Amygdala (tissue), 56 donors: ENCODE measurements at regions not wholly inside any gene's neighbourhood (a gene's known extent, or its start where the extent isn't known, plus 50 kb on each side); places are given as distances from the start of the nearest gene placed in this dataset.
"Not testable (repeated sequence)": the region's sequence is repeated elsewhere in the genome, so short reads cannot be mapped to it uniquely, and the experiment has no call there.

ENCODE experiments used
- DNase-seq, 56 donors: peaks; one replicate each; lab custom pipeline; 2025; lab: John Stamatoyannopoulos, UW

- no peak for DNase-seq
Measured at GRCh38 chrX:131818297-131818936, 204.7 kb upstream of the STK26 start.

- peak in 23 of 56 donors; percentile 32 to 88 (median 63) for DNase-seq
Measured at GRCh38 chrX:131821945-131822622, 201.0 kb upstream of the STK26 start.

- DNase-seq, result no peak
Measured at GRCh38 chrX:131826572-131826971, 196.5 kb upstream of the STK26 start.

- DNase-seq, result peak in 13 of 56 donors; percentile 1 to 25 (median 6)
Measured at GRCh38 chrX:131827935-131828334, 195.2 kb upstream of the STK26 start.

GRCh38 chrX:131828482-131828881 lies 194.6 kb upstream of the STK26 start:
- DNase-seq, result no peak

GRCh38 chrX:131830400-131831184 lies 192.5 kb upstream of the STK26 start:
- DNase-seq, result peak in 54 of 56 donors; percentile 2 to 87 (median 56)

- DNase-seq, result peak in 1 of 56 donors; percentile 41
Measured at GRCh38 chrX:131831185-131831520, 191.9 kb upstream of the STK26 start.

- no peak for DNase-seq
Measured at GRCh38 chrX:131836161-131836560, 186.9 kb upstream of the STK26 start.

- DNase-seq, result no peak
Measured at GRCh38 chrX:131837325-131837724, 185.8 kb upstream of the STK26 start.

- DNase-seq, result peak in 3 of 56 donors; percentile 2 to 16 (median 14)
Measured at GRCh38 chrX:131840799-131841495, 182.2 kb upstream of the STK26 start.

GRCh38 chrX:131841496-131842437 lies 181.3 kb upstream of the STK26 start:
- peak in 10 of 56 donors; percentile 0 to 13 (median 4) for DNase-seq

- DNase-seq, result no peak
Measured at GRCh38 chrX:131843987-131844386, 179.1 kb upstream of the STK26 start.

- no peak for DNase-seq
Measured at GRCh38 chrX:131845201-131845600, 177.9 kb upstream of the STK26 start.

- DNase-seq, result no peak
Measured at GRCh38 chrX:131845771-131846170, 177.3 kb upstream of the STK26 start.

- DNase-seq, result not testable (repeated sequence)
Measured at GRCh38 chrX:131850964-131851363, 172.1 kb upstream of the STK26 start.

GRCh38 chrX:131853440-131853839 lies 169.7 kb upstream of the STK26 start:
- no peak for DNase-seq

GRCh38 chrX:131854581-131854980 lies 168.5 kb upstream of the STK26 start:
- DNase-seq, result no peak

GRCh38 chrX:131861088-131861787 lies 161.9 kb upstream of the STK26 start:
- DNase-seq, result no peak

- DNase-seq, result no peak
Measured at GRCh38 chrX:131862321-131862720, 160.8 kb upstream of the STK26 start.
